Neural progenitor cell (in vitro differentiated cells): ENCODE measurements at regions not wholly inside any gene's neighbourhood (a gene's known extent, or its start where the extent isn't known, plus 50 kb on each side); places are given as distances from the start of the nearest gene placed in this dataset.

Source experiments
- EZH2phosphoT487 ChIP-seq: fragments of 200-600 bp; sonication (generic); IDR thresholded peaks from 2 replicates; pipeline ENCODE4 v1.6.1; 2017; ENCODE audit warnings: antibody characterized with exemption
- TF ChIP-seq, protein P1 (sequence below): fragments of 200-600 bp; sonication (generic); IDR thresholded peaks from 2 replicates; pipeline ENCODE4 v1.5.1; 2017; ENCODE audit warnings: antibody characterized with exemption, mild to moderate bottlenecking

GRCh38 chr6:2468601-2468955 is 223.2 kb upstream of the GMDS start:
- TF ChIP-seq, protein P1, sequence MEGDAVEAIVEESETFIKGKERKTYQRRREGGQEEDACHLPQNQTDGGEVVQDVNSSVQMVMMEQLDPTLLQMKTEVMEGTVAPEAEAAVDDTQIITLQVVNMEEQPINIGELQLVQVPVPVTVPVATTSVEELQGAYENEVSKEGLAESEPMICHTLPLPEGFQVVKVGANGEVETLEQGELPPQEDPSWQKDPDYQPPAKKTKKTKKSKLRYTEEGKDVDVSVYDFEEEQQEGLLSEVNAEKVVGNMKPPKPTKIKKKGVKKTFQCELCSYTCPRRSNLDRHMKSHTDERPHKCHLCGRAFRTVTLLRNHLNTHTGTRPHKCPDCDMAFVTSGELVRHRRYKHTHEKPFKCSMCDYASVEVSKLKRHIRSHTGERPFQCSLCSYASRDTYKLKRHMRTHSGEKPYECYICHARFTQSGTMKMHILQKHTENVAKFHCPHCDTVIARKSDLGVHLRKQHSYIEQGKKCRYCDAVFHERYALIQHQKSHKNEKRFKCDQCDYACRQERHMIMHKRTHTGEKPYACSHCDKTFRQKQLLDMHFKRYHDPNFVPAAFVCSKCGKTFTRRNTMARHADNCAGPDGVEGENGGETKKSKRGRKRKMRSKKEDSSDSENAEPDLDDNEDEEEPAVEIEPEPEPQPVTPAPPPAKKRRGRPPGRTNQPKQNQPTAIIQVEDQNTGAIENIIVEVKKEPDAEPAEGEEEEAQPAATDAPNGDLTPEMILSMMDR, result no peak
- TF ChIP-seq EZH2phosphoT487, result no peak
